Hepatocyte (in vitro differentiated cells): ENCODE measurements at regions not wholly inside any gene's neighbourhood (a gene's known extent, or its start where the extent isn't known, plus 50 kb on each side); places are given as distances from the start of the nearest gene placed in this dataset.
"Not testable (repeated sequence)": the region's sequence is repeated elsewhere in the genome, so short reads cannot be mapped to it uniquely, and the experiment has no call there.

Experiments used
- DNase-seq: peaks from one replicate; pipeline ENCODE4 v3.0.0-alpha.2; 2016; ENCODE audit warnings: low spot score
- H2AFZ ChIP-seq: fragments of 200-600 bp; sonication (generic); 2 replicates; pipeline ENCODE4 v1.6.0; 2016; ENCODE audit warnings: antibody characterized with exemption, mild to moderate bottlenecking
- H3K27ac ChIP-seq: fragments of 200-600 bp; sonication (generic); 2 replicates; pipeline ENCODE4 v1.5.1; 2016; ENCODE audit warnings: mild to moderate bottlenecking
- H3K27me3 ChIP-seq: fragments of 200-600 bp; sonication (generic); 2 replicates; pipeline ENCODE4 v1.6.1; 2016
- H3K36me3 ChIP-seq: fragments of 200-600 bp; sonication (generic); replicated peaks from 2 replicates; pipeline ENCODE4 v1.5.1; 2016; ENCODE audit warnings: low read depth; ENCODE audit not compliant: insufficient read depth
- H3K4me1 ChIP-seq: fragments of 200-600 bp; sonication (generic); 2 replicates; pipeline ENCODE4 v1.5.1; 2016; ENCODE audit warnings: mild to moderate bottlenecking, moderate library complexity; ENCODE audit not compliant: insufficient read depth
- H3K4me2 ChIP-seq: fragments of 200-600 bp; sonication (generic); 2 replicates; pipeline ENCODE4 v1.6.0; 2016
- H3K4me3 ChIP-seq: fragments of 200-600 bp; sonication (generic); 2 replicates; pipeline ENCODE4 v1.5.1; 2016; ENCODE audit warnings: mild to moderate bottlenecking
- H3K79me2 ChIP-seq: fragments of 200-600 bp; sonication (generic); 2 replicates; pipeline ENCODE4 v1.6.0; 2017; ENCODE audit warnings: mild to moderate bottlenecking
- H3K9me2 ChIP-seq: fragments of 200-600 bp; sonication (generic); replicated peaks from 2 replicates; pipeline ENCODE4 v1.6.0; 2017; ENCODE audit warnings: mild to moderate bottlenecking; ENCODE audit not compliant: insufficient read depth
- H3K9me3 ChIP-seq: fragments of 200-600 bp; sonication (generic); 2 replicates; pipeline ENCODE4 v1.5.1; 2016; ENCODE audit warnings: low read depth, mild to moderate bottlenecking
- H4K20me1 ChIP-seq: fragments of 200-600 bp; sonication (generic); 2 replicates; pipeline ENCODE4 v1.6.0; 2016; ENCODE audit warnings: mild to moderate bottlenecking; ENCODE audit not compliant: insufficient read depth, poor library complexity, severe bottlenecking
- CTCF ChIP-seq: fragments of 200-600 bp; sonication (generic); IDR thresholded peaks from 2 replicates; pipeline ENCODE4 v1.5.1; 2016; ENCODE audit warnings: antibody characterized with exemption, mild to moderate bottlenecking; ENCODE audit not compliant: poor library complexity
- EZH2 ChIP-seq: fragments of 200-600 bp; sonication (generic); IDR thresholded peaks from 2 replicates; pipeline ENCODE4 v1.6.1; 2016; ENCODE audit warnings: antibody characterized with exemption, mild to moderate bottlenecking, borderline replicate concordance
- EZH2phosphoT487 ChIP-seq: fragments of 200-600 bp; sonication (generic); IDR thresholded peaks from one replicate; pipeline ENCODE4 v1.6.1; 2018; ENCODE audit warnings: antibody characterized with exemption, mild to moderate bottlenecking, low read depth, moderate library complexity; ENCODE audit not compliant: unreplicated experiment, severe bottlenecking
- WGBS: methylation state at CpG from one replicate; pipeline ENCODE4 v1.1.6; 2016; ENCODE audit warnings: low lambda C conversion rate; ENCODE audit errors: missing lambda C conversion rate; 5-methylcytosine and 5-hydroxymethylcytosine counted together

GRCh38 chr4:38333219-38333618 is 330.8 kb upstream of the KLF3 start:
- DNase-seq = no peak
- Histone ChIP-seq H3K4me3 (no peak overlapping the region), H4K20me1 (no peaks in the 10 kb centered on the region), H3K27ac (no peak overlapping the region), H3K9me3 (peaks cover 7% of the 10 kb centered on the region), H3K9me2 (no peaks in the 10 kb centered on the region), H3K4me2 (no peak overlapping the region), H3K4me1 (no peaks in the 10 kb centered on the region), H3K79me2 (no peaks in the 10 kb centered on the region), H3K36me3 (no peaks in the 10 kb centered on the region), H2AFZ (no peak overlapping the region), H3K27me3 (no peaks in the 10 kb centered on the region)
- no peak for TF ChIP-seq CTCF
- TF ChIP-seq EZH2 = no peak
- TF ChIP-seq EZH2phosphoT487 = no peak
- 76% methylated on average over 2 of the region's 2 CpGs for WGBS

GRCh38 chr4:38334791-38335190 is 329.2 kb upstream of the KLF3 start:
- TF ChIP-seq CTCF = no peak
- no peak for TF ChIP-seq EZH2
- TF ChIP-seq EZH2phosphoT487 = no peak
- no peaks in the 10 kb centered on the region for H3K79me2 ChIP-seq
- no peaks in the 10 kb centered on the region for H3K27me3 ChIP-seq
- no peaks in the 10 kb centered on the region for H4K20me1 ChIP-seq
- H3K9me2 ChIP-seq = no peaks in the 10 kb centered on the region
- H3K4me3 ChIP-seq = no peak overlapping the region
- no peaks in the 10 kb centered on the region for H3K36me3 ChIP-seq
- DNase-seq = no peak
- no peaks in the 10 kb centered on the region for H3K4me1 ChIP-seq
- H3K27ac ChIP-seq = no peak overlapping the region
- WGBS = 59% methylated on average over 1 of the region's 1 CpG
- no peak overlapping the region for H2AFZ ChIP-seq
- H3K9me3 ChIP-seq = peaks cover 9% of the 10 kb centered on the region
- no peak overlapping the region for H3K4me2 ChIP-seq

- not testable (repeated sequence) for H3K79me2 ChIP-seq, H3K4me2 ChIP-seq, H3K9me2 ChIP-seq, H3K9me3 ChIP-seq, H4K20me1 ChIP-seq, DNase-seq, H3K27me3 ChIP-seq, H3K36me3 ChIP-seq, H3K4me1 ChIP-seq, H3K4me3 ChIP-seq, H3K27ac ChIP-seq, H2AFZ ChIP-seq
- WGBS = 100% methylated on average over 1 of the region's 1 CpG
Observed at GRCh38 chr4:38338939-38339338, 325.1 kb upstream of the KLF3 start.

- Histone ChIP-seq H3K9me2 (no peaks in the 10 kb centered on the region), H3K27ac (no peak overlapping the region), H3K4me3 (no peak overlapping the region), H4K20me1 (no peaks in the 10 kb centered on the region), H3K36me3 (no peaks in the 10 kb centered on the region), H3K79me2 (no peaks in the 10 kb centered on the region), H3K4me2 (no peak overlapping the region), H3K9me3 (no peaks in the 10 kb centered on the region), H3K27me3 (no peaks in the 10 kb centered on the region), H2AFZ (no peak overlapping the region), H3K4me1 (no peaks in the 10 kb centered on the region)
- no peak for TF ChIP-seq CTCF
- no peak for TF ChIP-seq EZH2
- TF ChIP-seq EZH2phosphoT487 = no peak
- 76% methylated on average over 2 of the region's 2 CpGs for WGBS
- DNase-seq = no peak
Observed at GRCh38 chr4:38343608-38344007, 320.4 kb upstream of the KLF3 start.
